Ovary (tissue), 3 donors: ENCODE measurements at regions not wholly inside any gene's neighbourhood (a gene's known extent, or its start where the extent isn't known, plus 50 kb on each side); places are given as distances from the start of the nearest gene placed in this dataset.

Experiments
- CTCF ChIP-seq, 3 donors: fragments of 450-650 bp in 2 of 3; fragments of 200-600 bp in 1 of 3; IDR thresholded peaks; one replicate each; pipeline versions ENCODE4 v1.5.1 to v1.8.0; 2016 to 2022; ENCODE audit warnings: antibody characterized with exemption in 3 of 3, mild to moderate bottlenecking in 1 of 3
- POLR2A ChIP-seq: fragments of 450-650 bp; IDR thresholded peaks from one replicate; pipeline ENCODE4 v1.6.1; 2017; ENCODE audit warnings: antibody characterized with exemption, mild to moderate bottlenecking, moderate library complexity
- donor health status: DM: no; HTN: no; CAD: no.

- TF ChIP-seq POLR2A: no peak
- TF ChIP-seq CTCF (IDR thresholded peaks at IDR 0.05): no peak
Observed at GRCh38 chr6:92460133-92460532, 959.2 kb downstream of the EPHA7 start.
